GM18873 (cell line): ENCODE measurements at regions not wholly inside any gene's neighbourhood (a gene's known extent, or its start where the extent isn't known, plus 50 kb on each side); places are given as distances from the start of the nearest gene placed in this dataset.
"Not testable (repeated sequence)": the region's sequence is repeated elsewhere in the genome, so short reads cannot be mapped to it uniquely, and the experiment has no call there.

ENCODE experiments used
- ATAC-seq: cut with Tn5 transposase; IDR thresholded peaks from one replicate; pipeline ENCODE4 v1.9.1; 2021; ENCODE audit warnings: mild to moderate bottlenecking, moderate library complexity, moderate number of reproducible peaks; ENCODE audit not compliant: unreplicated experiment, low FRiP score

GRCh38 chr3:177379045-177379444, 181.8 kb upstream of the TBL1XR1 start:
- ATAC-seq: no peak

DNA sequence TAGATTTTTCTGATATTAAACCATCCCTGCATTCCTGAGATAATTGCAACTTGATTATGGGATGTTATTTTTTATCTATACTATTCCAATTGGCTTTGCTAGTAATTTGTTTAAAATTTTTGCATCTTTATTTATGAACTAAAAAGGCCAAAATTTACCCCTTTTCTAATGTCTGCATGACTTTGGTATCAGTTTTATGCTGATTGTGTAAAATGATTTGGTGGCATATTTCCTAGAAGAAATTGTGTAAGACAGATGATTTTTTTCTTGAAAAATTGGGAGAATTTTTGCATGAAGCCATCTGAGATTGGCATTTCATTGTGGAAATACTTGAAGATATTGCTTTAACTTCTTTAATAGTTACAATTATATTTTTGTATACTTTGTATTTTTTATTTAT, 183.8 kb upstream of the TBL1XR1 start:
- ATAC-seq: no peak

- no peak for ATAC-seq
These were observed 185.7 kb upstream of the TBL1XR1 start for GRCh38 chr3:177382944-177383343.

DNA sequence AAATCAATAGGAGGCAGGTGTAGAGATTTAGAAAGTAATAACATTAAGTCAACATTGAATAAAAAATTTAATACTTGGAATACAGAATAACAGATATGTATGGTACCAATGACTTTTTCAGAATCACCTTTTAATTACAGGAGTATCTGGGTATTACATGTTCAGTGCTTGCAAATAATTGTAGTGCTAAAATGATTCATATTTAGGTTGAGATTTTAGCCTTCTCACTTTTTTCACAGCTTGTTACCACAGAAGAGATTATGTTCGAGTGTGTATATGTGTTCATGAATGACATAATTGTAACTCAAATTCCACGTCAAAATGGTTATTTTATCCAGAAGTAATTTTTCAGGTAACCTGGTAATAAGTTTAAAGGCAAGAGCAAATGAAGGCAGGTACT, 187.9 kb upstream of the TBL1XR1 start:
- ATAC-seq: no peak

GRCh38 chr3:177385831-177386301, 188.6 kb upstream of the TBL1XR1 start:
- ATAC-seq: no peak

DNA sequence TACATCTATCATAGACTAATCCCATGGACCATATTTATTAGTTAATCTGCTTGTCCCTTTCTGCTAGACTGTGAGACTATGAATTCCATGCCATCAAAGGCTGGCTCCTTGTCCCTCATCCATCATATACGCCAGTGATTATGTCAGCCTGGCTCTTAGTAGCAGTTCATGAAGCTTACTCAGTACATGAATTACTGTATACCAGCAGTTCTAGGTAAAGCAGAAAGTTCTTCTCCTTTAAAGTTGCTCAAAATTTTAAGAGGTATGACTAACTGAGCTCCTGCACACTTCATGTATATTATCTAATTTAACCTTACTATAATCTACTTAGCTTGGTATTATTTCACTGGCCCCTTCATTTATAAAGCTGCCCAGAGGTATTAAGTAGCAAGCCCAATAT, 190.9 kb upstream of the TBL1XR1 start:
- ATAC-seq: no peak

DNA sequence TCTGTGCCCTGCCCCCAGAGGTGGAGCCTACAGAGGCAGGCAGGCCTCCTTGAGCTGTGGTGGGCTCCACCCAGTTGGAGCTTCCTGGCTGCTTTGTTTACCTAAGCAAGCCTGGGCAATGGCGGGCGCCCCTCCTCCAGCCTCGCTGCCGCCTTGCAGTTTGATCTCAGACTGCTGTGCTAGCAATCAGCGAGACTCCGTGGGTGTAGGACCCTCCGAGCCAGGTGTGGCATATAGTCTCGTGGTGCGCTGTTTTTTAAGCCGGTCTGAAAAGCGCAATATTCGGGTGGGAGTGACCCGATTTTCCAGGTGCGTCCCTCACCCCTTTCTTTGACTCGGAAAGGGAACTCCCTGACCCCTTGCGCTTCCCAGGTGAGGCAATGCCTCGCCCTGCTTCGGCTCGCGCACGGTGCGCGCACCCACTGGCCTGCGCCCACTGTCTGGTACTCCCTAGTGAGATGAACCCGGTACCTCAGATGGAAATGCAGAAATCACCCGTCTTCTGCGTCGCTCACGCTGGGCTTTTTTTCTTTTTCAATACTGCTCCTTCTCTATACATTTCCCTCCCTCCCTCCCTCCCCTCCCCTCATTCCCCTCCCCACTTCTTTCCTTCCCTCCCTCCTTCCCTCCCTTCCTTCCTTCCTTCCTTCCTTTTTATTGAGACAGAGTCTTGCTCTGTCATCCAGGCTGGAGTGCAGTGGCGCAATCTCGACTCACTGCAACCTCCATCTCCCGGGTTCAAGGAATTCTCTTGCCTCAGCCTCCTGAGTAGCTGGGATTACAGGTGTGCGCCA, 197.1 kb upstream of the TBL1XR1 start:
- ATAC-seq: not testable (repeated sequence)

DNA sequence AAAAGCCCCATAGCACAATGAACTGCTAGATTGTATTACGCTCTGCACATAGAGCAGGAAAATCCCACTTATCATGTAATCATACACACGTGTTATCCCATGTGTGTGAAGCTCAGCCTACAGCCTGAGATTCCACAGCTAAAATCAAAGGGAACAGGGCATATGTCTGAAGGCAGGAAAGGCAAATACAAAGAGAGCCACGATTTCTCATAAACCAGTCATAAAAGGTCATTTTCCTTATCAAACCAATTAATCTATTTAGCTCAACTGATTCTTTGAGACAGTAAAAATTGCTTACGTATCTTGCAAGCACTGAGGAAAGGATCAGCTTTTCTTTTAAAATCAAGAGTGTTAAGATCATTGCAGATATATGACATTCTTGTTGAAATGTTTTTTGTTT, 199.5 kb upstream of the TBL1XR1 start:
- no peak for ATAC-seq

- no peak for ATAC-seq
These were observed 204.1 kb upstream of the TBL1XR1 start for GRCh38 chr3:177401375-177401774.

- no peak for ATAC-seq
These were observed 205.3 kb upstream of the TBL1XR1 start for GRCh38 chr3:177402533-177402932.

- no peak for ATAC-seq
These were observed 207.9 kb upstream of the TBL1XR1 start for GRCh38 chr3:177405191-177405672.

- no peak for ATAC-seq
These were observed 213.4 kb upstream of the TBL1XR1 start for GRCh38 chr3:177410730-177411129.

DNA sequence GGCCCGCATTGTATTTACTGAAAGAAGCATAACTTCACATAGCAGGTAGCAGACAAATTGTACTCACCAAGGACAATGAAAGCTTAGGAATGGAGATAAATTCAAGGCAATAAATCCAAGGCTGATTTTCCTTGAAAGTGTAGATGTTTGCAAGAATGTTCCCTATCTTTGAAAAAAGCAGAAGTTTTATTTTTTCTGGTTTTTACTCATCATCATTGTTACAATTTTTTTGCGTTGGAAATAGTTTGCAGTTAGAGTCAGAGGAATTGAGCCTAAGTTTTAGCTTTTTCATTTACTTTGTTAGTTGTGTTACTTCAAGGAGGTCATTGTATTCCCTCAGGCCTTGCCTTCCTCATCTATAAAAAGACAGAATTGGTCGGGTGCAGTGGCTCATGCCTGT, 213.9 kb upstream of the TBL1XR1 start:
- ATAC-seq: no peak

DNA sequence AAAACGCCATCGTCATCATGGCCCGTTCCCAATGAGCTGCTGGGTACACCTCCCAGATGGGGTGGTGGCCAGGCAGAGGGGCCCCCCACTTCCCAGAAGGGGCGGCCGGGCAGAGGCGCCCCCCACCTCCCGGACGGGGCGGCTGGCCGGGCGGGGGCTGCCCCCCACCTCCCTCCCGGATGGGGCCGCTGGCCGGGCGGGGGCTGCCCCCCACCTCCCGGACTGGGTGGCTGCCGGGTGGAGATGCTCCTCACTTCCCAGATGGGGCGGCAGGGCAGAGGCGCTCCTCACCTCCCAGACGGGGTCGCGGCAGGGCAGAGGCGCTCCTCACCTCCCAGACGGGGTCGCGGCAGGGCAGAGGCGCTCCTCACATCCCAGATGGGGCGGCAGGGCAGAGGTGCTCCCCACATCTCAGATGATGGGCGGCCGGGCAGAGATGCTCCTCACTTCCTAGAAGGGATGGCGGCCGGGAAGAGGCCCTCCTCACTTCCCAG, 215.4 kb upstream of the TBL1XR1 start:
- ATAC-seq: not testable (repeated sequence)

DNA sequence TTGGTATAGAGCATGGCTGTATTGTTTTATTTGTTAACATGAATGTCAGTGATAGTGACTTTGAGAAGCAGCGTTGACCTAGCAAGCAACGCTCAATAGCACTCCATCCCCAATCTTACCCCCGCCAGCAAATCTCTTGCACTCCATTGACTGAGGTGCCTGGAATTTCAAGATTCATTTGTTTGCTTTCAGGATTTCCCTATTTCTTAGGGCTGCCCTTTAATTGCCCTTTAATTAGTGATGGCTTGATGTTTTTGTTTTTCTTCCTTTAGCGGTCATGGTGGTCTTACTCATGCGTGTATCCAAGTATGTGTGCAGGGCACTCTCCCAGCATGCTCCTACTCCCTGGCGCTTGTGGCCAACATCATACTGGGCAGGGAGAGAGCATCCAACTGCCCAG, 216.8 kb upstream of the TBL1XR1 start:
- no peak for ATAC-seq

DNA sequence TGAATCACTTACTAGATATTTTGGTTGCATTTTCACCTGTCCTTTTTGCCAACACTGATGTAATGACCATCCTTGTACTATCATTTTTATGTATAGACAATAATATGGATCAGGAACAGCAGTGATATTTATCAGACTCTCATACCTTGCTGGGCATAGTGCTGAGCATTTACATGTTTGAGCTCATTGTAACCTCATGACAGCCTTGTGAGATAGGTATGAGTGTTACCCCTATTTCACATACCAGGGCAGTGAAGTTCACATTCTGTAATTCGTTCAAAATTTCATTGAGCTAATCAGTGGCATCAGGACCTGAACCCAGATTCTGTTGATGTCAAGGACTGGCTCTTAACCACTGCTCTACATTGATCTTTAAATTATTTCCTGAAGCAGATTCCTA, 221.5 kb upstream of the TBL1XR1 start:
- no peak for ATAC-seq

GRCh38 chr3:177419904-177420601, 222.8 kb upstream of the TBL1XR1 start:
- no peak for ATAC-seq

DNA sequence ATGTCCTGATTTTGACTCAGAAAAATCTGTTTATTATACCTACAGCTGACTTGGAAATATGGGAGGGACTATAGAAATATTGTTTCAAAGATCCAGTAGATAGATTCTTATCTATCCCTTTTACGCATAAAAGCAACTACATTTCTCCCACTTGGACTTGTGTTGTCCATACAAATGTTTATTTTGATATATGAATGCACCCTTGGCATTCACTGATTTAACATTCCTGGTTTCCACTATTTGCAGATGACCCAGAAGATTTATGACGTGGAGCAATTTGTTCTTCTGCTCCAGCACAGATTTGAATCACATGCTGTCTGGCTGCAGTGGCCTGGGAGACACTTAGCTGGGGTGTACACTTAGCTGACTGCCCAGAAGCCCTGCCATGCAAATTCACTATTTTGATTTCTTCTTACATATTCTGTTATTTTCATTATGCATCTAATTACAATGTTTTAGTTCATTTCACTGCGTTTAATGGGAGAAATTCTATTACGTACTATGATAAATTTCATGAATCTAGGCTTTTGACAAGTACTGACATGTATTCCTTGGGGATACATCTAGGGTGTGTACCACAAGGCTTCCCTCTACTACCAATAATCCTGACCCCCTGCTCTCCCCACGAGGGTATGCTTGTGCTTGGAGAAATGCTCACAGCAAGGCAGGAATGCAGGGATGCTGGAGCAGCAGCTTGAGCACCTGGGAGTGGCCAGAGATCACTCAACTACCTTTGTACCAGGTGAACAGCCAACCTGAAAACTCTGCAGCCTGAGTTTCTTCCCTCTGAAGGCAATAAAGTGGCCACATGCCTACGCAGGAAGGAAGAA, 223.6 kb upstream of the TBL1XR1 start:
- ATAC-seq: no peak

- ATAC-seq: no peak
These were observed 224.2 kb upstream of the TBL1XR1 start for GRCh38 chr3:177421481-177421785.

- no peak for ATAC-seq
These were observed 227.2 kb upstream of the TBL1XR1 start for GRCh38 chr3:177424521-177424920.

- no peak for ATAC-seq
These were observed 227.8 kb upstream of the TBL1XR1 start for GRCh38 chr3:177425042-177425441.
